H9 (cell line): ENCODE measurements at regions not wholly inside any gene's neighbourhood (a gene's known extent, or its start where the extent isn't known, plus 50 kb on each side); places are given as distances from the start of the nearest gene placed in this dataset.

Source experiments
- DNase-seq: peaks from one replicate; pipeline ENCODE4 v3.0.0-alpha.2; 2017
- H2AFZ ChIP-seq: one replicate; pipeline ENCODE4 v1.6.1; 2013; ENCODE audit warnings: mild to moderate bottlenecking, low read length, control low read depth, moderate library complexity
- H2AK5ac ChIP-seq: 2 replicates; pipeline ENCODE4 v1.6.1; 2013; ENCODE audit warnings: low read length, control low read depth, mixed read lengths; ENCODE audit not compliant: insufficient read length
- H2BK120ac ChIP-seq: one replicate; pipeline ENCODE4 v1.6.1; 2013; ENCODE audit warnings: low read depth, mild to moderate bottlenecking, low read length, control low read depth, inconsistent platforms; ENCODE audit not compliant: poor library complexity, severe bottlenecking
- H2BK12ac ChIP-seq: 2 replicates; pipeline ENCODE4 v1.6.1; 2013; ENCODE audit warnings: low read length, control low read depth, mixed read lengths, low read depth; ENCODE audit not compliant: insufficient read length
- H2BK15ac ChIP-seq: 2 replicates; pipeline ENCODE4 v1.6.1; 2013; ENCODE audit warnings: low read depth, low read length, control low read depth
- H2BK20ac ChIP-seq: one replicate; pipeline ENCODE4 v1.6.1; 2013; ENCODE audit warnings: low read depth, mild to moderate bottlenecking, low read length, control low read depth, inconsistent platforms; ENCODE audit not compliant: poor library complexity, severe bottlenecking
- H2BK5ac ChIP-seq: 2 replicates; pipeline ENCODE4 v1.6.1; 2013; ENCODE audit warnings: low read length, control low read depth, mixed read lengths; ENCODE audit not compliant: insufficient read length
- H3K14ac ChIP-seq: 2 replicates; pipeline ENCODE4 v1.6.1; 2013; ENCODE audit warnings: low read length, control low read depth; ENCODE audit not compliant: insufficient read depth
- H3K18ac ChIP-seq: 2 replicates; pipeline ENCODE4 v1.6.1; 2013; ENCODE audit warnings: low read depth, mild to moderate bottlenecking, mixed read lengths, low read length, control low read depth; ENCODE audit not compliant: insufficient read length
- H3K23ac ChIP-seq: 2 replicates; pipeline ENCODE4 v1.6.1; 2013; ENCODE audit warnings: low read length, control low read depth, mixed read lengths, low read depth; ENCODE audit not compliant: insufficient read length
- H3K23me2 ChIP-seq: 2 replicates; pipeline ENCODE4 v1.6.1; 2013; ENCODE audit warnings: low read depth, mild to moderate bottlenecking, mixed read lengths, low read length, control low read depth; ENCODE audit not compliant: insufficient read length, poor library complexity, severe bottlenecking
- H3K27ac ChIP-seq: 2 replicates; pipeline ENCODE4 v1.5.1; 2013; ENCODE audit warnings: low read length, control low read depth, mixed read lengths, low read depth; ENCODE audit not compliant: insufficient read length
- H3K27me3 ChIP-seq: 2 replicates; pipeline ENCODE4 v1.6.1; 2013; ENCODE audit warnings: low read length, control low read depth, inconsistent platforms; ENCODE audit not compliant: insufficient read depth
- H3K4ac ChIP-seq: 2 replicates; pipeline ENCODE4 v1.6.1; 2013; ENCODE audit warnings: low read depth, mild to moderate bottlenecking, control low read depth, inconsistent platforms, low read length, moderate library complexity
- H3K4me1 ChIP-seq: 2 replicates; pipeline ENCODE4 v1.6.1; 2013; ENCODE audit warnings: low read length, control low read depth, inconsistent platforms; ENCODE audit not compliant: insufficient read depth
- H3K4me2 ChIP-seq: 2 replicates; pipeline ENCODE4 v1.6.1; 2013; ENCODE audit warnings: low read length, control low read depth, mixed read lengths; ENCODE audit not compliant: insufficient read length, insufficient read depth
- H3K56ac ChIP-seq: 2 replicates; pipeline ENCODE4 v1.6.1; 2013; ENCODE audit warnings: low read depth, mild to moderate bottlenecking, mixed read lengths, low read length, control low read depth; ENCODE audit not compliant: insufficient read length
- H3K79me1 ChIP-seq: 2 replicates; pipeline ENCODE4 v1.6.1; 2013; ENCODE audit warnings: low read depth, mild to moderate bottlenecking, moderate library complexity, low read length, control low read depth, inconsistent platforms; ENCODE audit not compliant: insufficient read depth, poor library complexity, severe bottlenecking
- H3K79me2 ChIP-seq: 2 replicates; pipeline ENCODE4 v1.6.1; 2013; ENCODE audit warnings: low read length, control low read depth, inconsistent platforms; ENCODE audit not compliant: insufficient read depth
- H3K9ac ChIP-seq: 2 replicates; pipeline ENCODE4 v1.6.1; 2013; ENCODE audit warnings: low read length, control low read depth, mixed read lengths; ENCODE audit not compliant: insufficient read length; ENCODE audit errors: extremely low read depth
- H3K9me3 ChIP-seq: one replicate; pipeline ENCODE4 v1.6.1; 2013; ENCODE audit warnings: low read depth, low read length, inconsistent platforms; ENCODE audit not compliant: control insufficient read depth
- H3T11ph ChIP-seq: one replicate; pipeline ENCODE4 v1.6.1; 2013; ENCODE audit warnings: mild to moderate bottlenecking, low read length, control low read depth, inconsistent platforms
- H4K20me1 ChIP-seq: one replicate; pipeline ENCODE4 v1.6.1; 2013; ENCODE audit not compliant: control insufficient read depth, insufficient read length, insufficient read depth
- H4K5ac ChIP-seq: 2 replicates; pipeline ENCODE4 v1.6.1; 2013; ENCODE audit warnings: low read depth, mild to moderate bottlenecking, mixed read lengths, low read length, control low read depth; ENCODE audit not compliant: insufficient read length
- H4K8ac ChIP-seq: replicated peaks from 2 replicates; pipeline ENCODE4 v1.6.1; 2013; ENCODE audit warnings: low read length, control low read depth, mixed read lengths, low read depth; ENCODE audit not compliant: insufficient read length
- H4K91ac ChIP-seq: 2 replicates; pipeline ENCODE4 v1.6.1; 2013; ENCODE audit warnings: low read depth, mild to moderate bottlenecking, moderate library complexity, mixed read lengths, low read length, control low read depth; ENCODE audit not compliant: insufficient read length
- H3K27ac Mint-ChIP-seq, 3 experiments: 2 replicates in 2 of 3; 3 replicates in 1 of 3; pipeline ENCODE4 v1.8.0; 2020 to 2021; ENCODE audit warnings: mixed read lengths in 3 of 3, mild to moderate bottlenecking in 1 of 3, moderate library complexity in 1 of 3
- H3K27me3 Mint-ChIP-seq: 2 replicates; pipeline ENCODE4 v1.8.0; 2021; ENCODE audit warnings: low read depth, mild to moderate bottlenecking, moderate library complexity, mixed read lengths
- H3K36me3 Mint-ChIP-seq, 3 experiments: 2 replicates in 2 of 3; 3 replicates in 1 of 3; pipeline ENCODE4 v1.8.0; 2020 to 2021; ENCODE audit warnings: low read depth in 3 of 3, mixed read lengths in 3 of 3; ENCODE audit not compliant: insufficient read depth in 1 of 3
- H3K4me1 Mint-ChIP-seq, 2 experiments: 2 replicates each; pipeline ENCODE4 v1.8.0; 2020; ENCODE audit warnings: mixed read lengths in 2 of 2
- H3K4me3 Mint-ChIP-seq, 2 experiments: 2 replicates in 1 of 2; 3 replicates in 1 of 2; pipeline ENCODE4 v1.8.0; 2020 to 2021; ENCODE audit warnings: mild to moderate bottlenecking in 2 of 2, mixed read lengths in 2 of 2, moderate library complexity in 1 of 2
- H3K9me3 Mint-ChIP-seq, 2 experiments: 2 replicates in 1 of 2; 3 replicates in 1 of 2; pipeline ENCODE4 v1.8.0; 2020; ENCODE audit warnings: mild to moderate bottlenecking in 2 of 2, mixed read lengths in 2 of 2, moderate library complexity in 1 of 2
- CTCF ChIP-seq: fragments of 200-600 bp; sonication (generic); conservative IDR thresholded peaks from 3 replicates; pipeline ENCODE4 v1.8.0; 2021; ENCODE audit warnings: antibody characterized with exemption, mild to moderate bottlenecking
- WGBS: extraction: QIAGEN DNeasy Blood & Tissue Kit; methylation state at CpG from one replicate; pipeline ENCODE4 v1.1.7; 2013; ENCODE audit warnings: missing lambda C conversion rate, low lambda C conversion rate, mixed read lengths; ENCODE audit not compliant: insufficient read length; ENCODE audit errors: extremely low coverage; 5-methylcytosine and 5-hydroxymethylcytosine counted together

- no peak overlapping the region for H3K4me3 Mint-ChIP-seq
- TF ChIP-seq CTCF = no peak
- WGBS = no CpG with 5 or more reads among the region's 4 CpGs
Measured at GRCh38 chr2:5176764-5177163, 515.4 kb upstream of the SOX11 start.

More at GRCh38 chr2:5176764-5177163, 515.4 kb upstream of the SOX11 start:
- Histone ChIP-seq H2AFZ (no peak overlapping the region), H2BK5ac (no peak overlapping the region), H3K9ac (no peak overlapping the region), H2BK20ac (no peak overlapping the region), H3K14ac (no peak overlapping the region), H3K56ac (no peak overlapping the region), H3K9me3 (no peaks in the 10 kb centered on the region), H4K5ac (no peak overlapping the region), H3K4me1 (no peaks in the 10 kb centered on the region), H3T11ph (no peak overlapping the region), H3K27ac (no peak overlapping the region), H3K18ac (no peak overlapping the region), H3K79me2 (no peaks in the 10 kb centered on the region), H2BK12ac (no peak overlapping the region), H4K20me1 (no peaks in the 10 kb centered on the region), H3K79me1 (no peaks in the 10 kb centered on the region), H3K23ac (no peak overlapping the region), H4K8ac (no peak overlapping the region), H3K4me2 (no peak overlapping the region), H2BK15ac (no peak overlapping the region), H3K23me2 (no peaks in the 10 kb centered on the region), H2BK120ac (no peak overlapping the region), H3K27me3 (no peaks in the 10 kb centered on the region), H4K91ac (no peak overlapping the region), H2AK5ac (no peak overlapping the region), H3K4ac (no peak overlapping the region)
- no peak for DNase-seq
- peaks cover 0 to 5% (median 0%) of the 10 kb centered on the region in 3 experiments; a peak in 3 of 7 replicates for H3K36me3 Mint-ChIP-seq
- H3K4me1 Mint-ChIP-seq = no peaks in the 10 kb centered on the region
- peaks cover 0 to 4% of the 10 kb centered on the region in 2 experiments; a peak in 2 of 5 replicates for H3K9me3 Mint-ChIP-seq
- H3K27ac Mint-ChIP-seq = no peak overlapping the region
- H3K27me3 Mint-ChIP-seq = no peaks in the 10 kb centered on the region
